Activated CD4-positive, alpha-beta memory T cell treated with anti-CD3 and anti-CD28 coated beads, Interleukin-2, amount 10 ng/mL, durations not matched to agents 7 days and 5 days (primary cell): ENCODE measurements at regions not wholly inside any gene's neighbourhood (a gene's known extent, or its start where the extent isn't known, plus 50 kb on each side); places are given as distances from the start of the nearest gene placed in this dataset.
"Not testable (repeated sequence)": the region's sequence is repeated elsewhere in the genome, so short reads cannot be mapped to it uniquely, and the experiment has no call there.

Experiments used
- CTCF ChIA-PET: fragments of 350-600 bp; sonication (Branson Sonifier 250); formaldehyde crosslinking; loops from one replicate; lab custom pipeline; 2021; ENCODE audit warnings: antibody characterized with exemption, inconsistent platforms; lab: Charles Lee
- POLR2A ChIA-PET: fragments of 350-600 bp; sonication (Branson Sonifier 250); formaldehyde crosslinking; loops from one replicate; lab custom pipeline; 2021; ENCODE audit warnings: antibody characterized with exemption; lab: Charles Lee
- DNase-seq: peaks from one replicate; pipeline ENCODE4 v3.0.0-alpha.2; 2020
- H3K27ac Mint-ChIP-seq: one replicate; pipeline ENCODE4 v1.8.0; 2021; ENCODE audit warnings: mild to moderate bottlenecking, mixed read lengths
- H3K27me3 Mint-ChIP-seq: one replicate; pipeline ENCODE4 v1.8.0; 2021; ENCODE audit warnings: mixed read lengths
- H3K36me3 Mint-ChIP-seq: one replicate; pipeline ENCODE4 v1.8.0; 2021; ENCODE audit warnings: low read depth, mixed read lengths
- H3K4me1 Mint-ChIP-seq: one replicate; pipeline ENCODE4 v1.8.0; 2021; ENCODE audit warnings: mixed read lengths
- H3K4me3 Mint-ChIP-seq: one replicate; pipeline ENCODE4 v1.8.0; 2021; ENCODE audit warnings: mild to moderate bottlenecking, mixed read lengths
- H3K9me3 Mint-ChIP-seq: one replicate; pipeline ENCODE4 v1.8.0; 2021; ENCODE audit warnings: mixed read lengths

DNA sequence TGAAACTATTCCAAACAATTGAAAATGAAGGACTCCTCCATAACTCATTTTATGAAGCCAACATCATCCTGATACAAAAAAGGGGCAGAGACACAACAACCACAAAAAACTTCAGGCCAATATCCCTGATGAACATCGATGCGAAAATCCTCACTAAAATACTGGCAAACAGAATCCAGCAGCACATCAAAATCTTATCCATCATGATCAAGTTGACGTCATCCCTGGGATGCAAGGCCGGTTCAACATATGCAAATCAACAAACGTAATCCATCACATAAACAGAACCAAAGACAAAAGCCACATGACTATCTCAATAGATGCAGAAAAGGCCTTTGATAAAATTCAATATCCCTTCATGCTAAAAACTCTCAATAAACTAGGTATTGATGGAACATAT, 272.8 kb downstream of the RNF144B start:
- H3K36me3 Mint-ChIP-seq, DNase-seq, H3K27me3 Mint-ChIP-seq, H3K27ac Mint-ChIP-seq, CTCF ChIA-PET, H3K4me3 Mint-ChIP-seq, POLR2A ChIA-PET, H3K9me3 Mint-ChIP-seq, H3K4me1 Mint-ChIP-seq: not testable (repeated sequence)

- ChIA-PET POLR2A (no interaction called here), CTCF (no interaction called here)
- no peak for DNase-seq
- Mint-ChIP-seq H3K4me1 (no peaks in the 10 kb centered on the region), H3K4me3 (no peak overlapping the region), H3K36me3 (no peaks in the 10 kb centered on the region), H3K9me3 (peaks cover under 1% of the 10 kb centered on the region), H3K27me3 (no peaks in the 10 kb centered on the region), H3K27ac (no peak overlapping the region)
Measured at GRCh38 chr6:18663011-18663410, 275.9 kb downstream of the RNF144B start.

DNA sequence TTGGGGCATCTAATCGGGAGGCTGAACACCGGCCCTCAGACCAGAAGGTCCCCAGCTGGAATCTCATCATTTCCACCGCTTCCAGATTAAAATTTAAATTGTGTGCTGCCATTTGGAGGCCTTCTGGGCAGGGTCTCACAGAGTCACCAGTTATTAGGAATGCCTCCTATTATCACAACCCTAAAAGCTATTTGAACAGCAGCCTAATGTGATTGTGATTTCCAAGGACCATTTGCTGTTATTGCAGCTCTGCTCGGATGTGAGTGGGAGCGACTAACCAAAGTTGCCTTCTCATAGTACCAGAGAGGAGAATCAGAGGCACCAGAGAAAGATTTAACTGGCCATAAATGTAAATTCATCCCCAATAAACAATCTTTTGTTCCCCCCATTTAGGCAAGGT, 277.3 kb downstream of the RNF144B start:
- no peaks in the 10 kb centered on the region for H3K4me1 Mint-ChIP-seq
- CTCF ChIA-PET: no interaction called here

DNA sequence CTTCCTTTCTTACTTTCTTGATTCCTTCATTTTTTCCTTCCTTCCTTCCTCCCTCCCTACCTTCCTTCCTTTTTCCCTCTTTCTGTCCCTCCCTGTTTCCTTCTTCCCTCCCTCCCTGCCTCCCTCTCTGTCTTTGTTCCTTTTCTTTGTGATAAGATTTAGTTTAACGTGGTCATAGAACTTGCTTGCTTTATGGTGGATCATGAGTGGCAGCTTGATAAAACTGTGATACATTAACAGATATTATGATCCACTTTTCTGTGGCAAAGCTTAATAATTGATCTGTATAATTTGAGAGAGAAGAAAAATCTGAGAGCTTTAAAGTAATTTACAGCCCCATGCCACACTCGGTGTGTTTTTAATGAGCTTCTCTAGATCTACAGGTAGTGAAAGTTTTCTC, 280.5 kb downstream of the RNF144B start:
- Mint-ChIP-seq H3K4me3 (no peak overlapping the region), H3K27me3 (no peaks in the 10 kb centered on the region), H3K4me1 (no peaks in the 10 kb centered on the region), H3K27ac (no peak overlapping the region), H3K36me3 (no peaks in the 10 kb centered on the region), H3K9me3 (no peaks in the 10 kb centered on the region)
- ChIA-PET POLR2A (no interaction called here), CTCF (no interaction called here)
- no peak for DNase-seq

More for the DNA sequence above, 277.3 kb downstream of the RNF144B start:
- Mint-ChIP-seq H3K27me3 (no peaks in the 10 kb centered on the region), H3K9me3 (no peaks in the 10 kb centered on the region), H3K4me3 (no peak overlapping the region), H3K36me3 (no peaks in the 10 kb centered on the region), H3K27ac (no peak overlapping the region)
- POLR2A ChIA-PET: no interaction called here
- no peak for DNase-seq

DNA sequence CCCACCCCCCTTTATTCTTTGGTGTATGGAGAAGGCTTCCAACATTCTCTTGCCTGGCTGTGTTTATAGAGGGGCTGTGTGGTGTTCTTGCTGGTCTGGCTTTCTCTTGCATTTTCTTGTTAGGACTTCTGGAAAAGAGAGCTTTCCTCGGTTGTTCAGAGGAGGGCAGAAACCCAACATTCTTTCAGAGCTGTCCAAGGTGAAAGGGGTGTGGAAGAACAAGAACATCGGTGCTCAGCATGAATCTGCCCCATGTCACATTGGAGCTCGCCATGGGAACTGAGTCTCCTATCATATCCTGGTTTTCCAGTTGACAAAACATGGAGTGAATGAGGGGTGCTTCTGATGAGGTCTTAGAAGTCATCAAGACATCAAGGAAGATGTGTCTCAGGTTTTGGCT, 281.8 kb downstream of the RNF144B start:
- no peak for DNase-seq
- Mint-ChIP-seq H3K4me3 (no peak overlapping the region), H3K4me1 (no peaks in the 10 kb centered on the region), H3K27me3 (no peaks in the 10 kb centered on the region), H3K36me3 (no peaks in the 10 kb centered on the region), H3K27ac (no peak overlapping the region), H3K9me3 (no peaks in the 10 kb centered on the region)
- ChIA-PET POLR2A (no interaction called here), CTCF (no interaction called here)

DNA sequence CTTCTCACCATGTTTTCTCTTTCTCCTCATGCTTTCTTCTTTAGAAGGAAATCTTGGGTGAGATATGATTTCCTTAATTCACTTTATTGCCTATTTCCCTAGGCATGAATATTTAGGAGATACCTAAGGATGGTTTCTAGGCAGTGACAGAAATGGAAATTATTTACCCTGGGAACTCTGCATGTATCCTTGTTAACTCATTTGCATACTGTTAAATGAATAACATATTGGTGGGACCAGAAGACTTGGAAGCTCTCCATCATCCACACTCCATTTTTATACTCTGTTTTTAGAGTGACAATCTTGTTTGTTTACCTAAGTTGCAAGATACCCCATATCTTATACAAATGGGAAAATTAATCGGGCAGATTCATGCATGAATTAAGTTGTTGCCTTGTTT, 285.7 kb downstream of the RNF144B start:
- Mint-ChIP-seq H3K36me3 (no peaks in the 10 kb centered on the region), H3K9me3 (no peaks in the 10 kb centered on the region), H3K27ac (no peak overlapping the region), H3K4me1 (no peaks in the 10 kb centered on the region), H3K27me3 (no peaks in the 10 kb centered on the region), H3K4me3 (no peak overlapping the region)
- DNase-seq: no peak
- ChIA-PET CTCF (no interaction called here), POLR2A (no interaction called here)

DNA sequence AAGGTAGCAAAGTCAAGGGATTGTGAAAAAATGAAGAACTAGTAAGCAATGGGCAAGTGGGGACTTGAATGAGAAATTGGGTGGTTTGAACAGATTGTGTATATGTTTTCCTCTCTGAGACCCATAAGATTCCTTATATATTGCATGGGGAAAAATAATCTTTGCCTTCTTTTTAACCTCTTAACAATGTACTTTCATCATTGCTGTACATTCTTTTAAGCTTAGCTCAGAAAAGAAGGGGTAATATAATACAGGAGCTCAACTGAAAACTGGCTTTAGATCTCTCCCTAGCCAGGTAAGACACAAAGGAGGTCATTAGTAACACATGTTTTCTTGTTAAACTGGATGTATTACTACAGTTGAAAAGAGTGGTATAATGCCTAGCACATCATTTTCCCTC, 287.2 kb downstream of the RNF144B start:
- H3K27ac Mint-ChIP-seq: no peak overlapping the region
- DNase-seq: no peak
- POLR2A ChIA-PET: no interaction called here
- H3K4me3 Mint-ChIP-seq: no peak overlapping the region
- no peaks in the 10 kb centered on the region for H3K36me3 Mint-ChIP-seq
- peaks cover 2% of the 10 kb centered on the region for H3K9me3 Mint-ChIP-seq
- H3K27me3 Mint-ChIP-seq: no peaks in the 10 kb centered on the region
- CTCF ChIA-PET: no interaction called here
- H3K4me1 Mint-ChIP-seq: no peaks in the 10 kb centered on the region

- ChIA-PET CTCF (no interaction called here), POLR2A (no interaction called here)
- no peaks in the 10 kb centered on the region for H3K27me3 Mint-ChIP-seq
- H3K4me3 Mint-ChIP-seq: no peak overlapping the region
- H3K9me3 Mint-ChIP-seq: peaks cover 2% of the 10 kb centered on the region
- DNase-seq: no peak
- no peaks in the 10 kb centered on the region for H3K4me1 Mint-ChIP-seq
- H3K27ac Mint-ChIP-seq: no peak overlapping the region
- no peaks in the 10 kb centered on the region for H3K36me3 Mint-ChIP-seq
Measured at GRCh38 chr6:18675881-18676280, 288.7 kb downstream of the RNF144B start.

DNA sequence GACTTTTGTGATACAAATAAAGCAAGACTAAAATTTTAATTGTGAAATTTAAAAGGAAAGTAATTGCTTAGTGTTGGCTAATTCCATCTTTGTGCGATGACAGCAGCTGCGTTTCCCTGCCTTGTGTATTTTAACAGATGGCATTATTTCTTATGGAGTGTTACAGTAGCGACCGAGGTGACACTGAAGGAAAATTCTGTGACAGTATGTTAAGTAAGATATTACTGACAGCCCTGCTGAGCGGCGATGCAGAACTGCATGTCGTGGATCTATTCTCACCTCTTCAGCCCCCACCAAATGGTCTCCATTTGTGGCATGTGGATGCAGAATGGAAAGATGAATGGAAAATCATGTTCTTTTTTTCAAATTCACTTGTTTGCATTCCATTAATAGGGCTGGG, 289.4 kb downstream of the RNF144B start:
- Mint-ChIP-seq H3K4me1 (no peaks in the 10 kb centered on the region), H3K27me3 (no peaks in the 10 kb centered on the region), H3K36me3 (no peaks in the 10 kb centered on the region), H3K4me3 (no peak overlapping the region), H3K27ac (no peak overlapping the region), H3K9me3 (peaks cover 2% of the 10 kb centered on the region)
- ChIA-PET CTCF (no interaction called here), POLR2A (no interaction called here)
- no peak for DNase-seq

DNA sequence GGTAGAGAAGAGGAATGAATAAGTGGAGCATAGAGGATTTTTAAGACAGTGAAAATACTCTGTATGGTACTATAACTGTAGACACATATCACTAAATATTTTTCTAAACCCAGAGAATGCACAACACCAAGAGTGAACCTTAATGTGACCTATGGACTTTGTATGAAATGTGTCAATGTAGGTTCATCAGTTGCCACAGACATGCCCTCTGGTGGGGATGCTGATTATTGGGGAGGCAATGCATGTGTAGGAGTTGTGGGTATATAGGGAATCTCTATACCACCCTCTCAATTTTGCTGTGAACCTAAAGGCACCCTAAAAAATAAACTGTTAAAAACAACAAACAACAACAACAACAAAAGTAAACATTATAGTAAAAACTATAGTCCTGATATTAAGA, 293.7 kb downstream of the RNF144B start:
- Mint-ChIP-seq H3K27me3 (no peaks in the 10 kb centered on the region), H3K27ac (no peak overlapping the region), H3K4me1 (no peaks in the 10 kb centered on the region), H3K36me3 (no peaks in the 10 kb centered on the region), H3K9me3 (peaks cover 2% of the 10 kb centered on the region), H3K4me3 (no peak overlapping the region)
- ChIA-PET CTCF (no interaction called here), POLR2A (no interaction called here)
- DNase-seq: no peak

DNA sequence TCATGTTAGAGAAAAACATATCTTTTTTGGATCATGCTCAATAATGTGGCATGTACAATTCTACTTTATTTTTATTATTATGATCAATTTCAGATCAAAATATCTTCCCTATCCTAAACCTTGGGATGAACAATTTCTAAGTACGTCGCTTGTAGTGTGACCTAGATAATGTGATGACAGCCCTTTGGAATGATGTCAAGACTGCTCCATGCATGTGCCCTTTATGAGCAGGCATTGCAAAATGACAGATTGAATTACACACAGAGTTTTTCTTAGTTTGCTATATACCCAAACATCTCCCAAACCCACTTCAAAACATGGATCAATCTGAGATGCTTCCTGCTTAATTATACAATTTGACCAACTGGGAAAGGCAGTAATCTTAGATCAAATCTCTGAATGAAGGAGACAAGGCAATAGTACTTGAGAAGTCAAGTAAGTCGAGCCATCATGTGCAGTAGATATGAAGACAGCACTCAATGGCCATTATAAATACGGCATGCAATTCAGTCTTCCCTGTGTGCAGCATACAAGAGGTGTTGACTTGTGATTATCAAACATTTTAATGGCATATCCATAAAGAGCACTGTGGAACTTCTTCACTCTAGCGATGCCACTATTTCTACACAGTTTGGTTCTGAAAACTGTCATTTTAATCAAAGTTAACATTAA, 294.8 kb downstream of the RNF144B start:
- Mint-ChIP-seq H3K4me3 (no peak overlapping the region), H3K4me1 (no peaks in the 10 kb centered on the region), H3K9me3 (peaks cover 2% of the 10 kb centered on the region), H3K27ac (no peak overlapping the region), H3K36me3 (no peaks in the 10 kb centered on the region), H3K27me3 (no peaks in the 10 kb centered on the region)
- CTCF ChIA-PET: no interaction called here
- POLR2A ChIA-PET: no interaction called here
- no peak for DNase-seq

DNA sequence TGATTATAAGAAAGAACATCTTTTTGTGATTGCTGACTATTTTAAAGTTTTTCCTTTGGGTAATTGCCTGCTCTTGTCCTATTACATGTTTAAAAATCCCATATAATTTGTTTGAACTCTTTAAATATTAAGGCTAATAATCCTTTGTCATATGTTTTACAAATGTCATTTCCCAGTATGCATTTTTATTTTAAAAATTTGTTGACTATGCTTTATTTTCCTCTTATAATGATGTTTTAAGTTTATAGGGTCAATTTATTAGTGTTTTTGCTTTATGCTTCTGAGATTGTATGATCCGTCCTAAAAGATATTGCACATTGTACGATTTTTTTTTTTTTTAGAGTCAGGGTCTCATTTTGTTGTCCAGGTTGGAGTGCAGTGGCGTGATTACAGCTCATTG, 297.2 kb downstream of the RNF144B start:
- no peak overlapping the region for H3K27ac Mint-ChIP-seq
- ChIA-PET POLR2A (no interaction called here), CTCF (no interaction called here)
- H3K4me1 Mint-ChIP-seq: no peaks in the 10 kb centered on the region
- H3K4me3 Mint-ChIP-seq: no peak overlapping the region
- H3K9me3 Mint-ChIP-seq: no peaks in the 10 kb centered on the region
- H3K27me3 Mint-ChIP-seq: no peaks in the 10 kb centered on the region
- no peaks in the 10 kb centered on the region for H3K36me3 Mint-ChIP-seq
- no peak for DNase-seq

- H3K27ac Mint-ChIP-seq: no peak overlapping the region
- no peaks in the 10 kb centered on the region for H3K36me3 Mint-ChIP-seq
- ChIA-PET POLR2A (no interaction called here), CTCF (no interaction called here)
- no peaks in the 10 kb centered on the region for H3K9me3 Mint-ChIP-seq
- H3K4me1 Mint-ChIP-seq: no peaks in the 10 kb centered on the region
- no peaks in the 10 kb centered on the region for H3K27me3 Mint-ChIP-seq
- DNase-seq: no peak
- H3K4me3 Mint-ChIP-seq: no peak overlapping the region
Measured at GRCh38 chr6:18692929-18693685, 306.0 kb downstream of the RNF144B start.

DNA sequence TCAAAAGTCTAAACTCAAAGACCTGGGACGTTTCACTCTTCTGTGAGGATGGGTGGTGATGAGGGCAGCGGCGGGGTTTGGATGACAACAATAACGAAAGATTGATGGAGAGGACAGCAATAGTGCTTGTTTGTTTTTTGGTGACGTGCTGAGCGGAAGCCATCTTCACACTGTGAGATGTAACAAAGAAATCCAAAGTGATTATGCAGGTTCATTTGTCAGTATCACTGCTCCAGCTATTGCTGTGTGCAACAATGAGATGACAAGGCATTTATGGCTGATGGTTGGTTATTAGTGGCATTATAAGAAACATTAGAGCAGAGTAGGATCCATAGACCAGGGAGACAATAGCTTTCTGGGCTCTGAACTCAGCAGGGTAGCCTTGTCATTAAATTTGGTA, 306.7 kb downstream of the RNF144B start:
- no peak overlapping the region for H3K27ac Mint-ChIP-seq
- H3K4me3 Mint-ChIP-seq: no peak overlapping the region
- H3K4me1 Mint-ChIP-seq: no peaks in the 10 kb centered on the region
- ChIA-PET CTCF (no interaction called here), POLR2A (no interaction called here)
- no peaks in the 10 kb centered on the region for H3K27me3 Mint-ChIP-seq
- DNase-seq: no peak
- H3K36me3 Mint-ChIP-seq: no peaks in the 10 kb centered on the region
- H3K9me3 Mint-ChIP-seq: no peaks in the 10 kb centered on the region
